ENCODE measurements at regions not wholly inside any gene's neighbourhood (a gene's known extent, or its start where the extent isn't known, plus 50 kb on each side); places are given as distances from the start of the nearest gene placed in this dataset.

GRCh38 chr9:110115341-110115820 is 92.6 kb downstream of the C9orf152 start:
- TF ChIP-seq CTCF (IDR thresholded peaks at IDR 0.05) (no peak), POLR2AphosphoS5 (IDR thresholded peaks at IDR 0.05) (no peak)
